Neural crest cell (in vitro differentiated cells): ENCODE measurements at regions not wholly inside any gene's neighbourhood (a gene's known extent, or its start where the extent isn't known, plus 50 kb on each side); places are given as distances from the start of the nearest gene placed in this dataset.

Experiments
- DNase-seq: peaks from one replicate; pipeline ENCODE4 v3.0.0; 2021; ENCODE audit warnings: low read depth, mixed read lengths, low spot score
- H3K27ac Mint-ChIP-seq: one replicate; pipeline ENCODE4 v1.8.0; 2021; ENCODE audit warnings: mild to moderate bottlenecking, mixed read lengths; ENCODE audit not compliant: unreplicated experiment
- H3K27me3 Mint-ChIP-seq: 2 replicates; pipeline ENCODE4 v1.8.0; 2021; ENCODE audit warnings: low read depth, mild to moderate bottlenecking, mixed read lengths
- H3K36me3 Mint-ChIP-seq: 2 replicates; pipeline ENCODE4 v1.8.0; 2021; ENCODE audit warnings: low read depth, mild to moderate bottlenecking, mixed read lengths
- H3K4me1 Mint-ChIP-seq: 2 replicates; pipeline ENCODE4 v1.8.0; 2021; ENCODE audit warnings: mixed read lengths
- H3K4me3 Mint-ChIP-seq: one replicate; pipeline ENCODE4 v1.8.0; 2021; ENCODE audit warnings: mild to moderate bottlenecking, mixed read lengths
- H3K9me3 Mint-ChIP-seq: 2 replicates; pipeline ENCODE4 v1.8.0; 2021; ENCODE audit warnings: mixed read lengths
- TF ChIP-seq, protein P1 (sequence below): fragments of 200-600 bp; sonication (generic); conservative IDR thresholded peaks from 2 replicates; pipeline ENCODE4 v1.5.0; 2021; ENCODE audit warnings: antibody characterized with exemption, mild to moderate bottlenecking

GRCh38 chr12:30188602-30189326, 405.0 kb upstream of the TMTC1 start:
- Mint-ChIP-seq H3K4me3 (no peak overlapping the region), H3K9me3 (no peaks in the 10 kb centered on the region), H3K36me3 (no peaks in the 10 kb centered on the region), H3K27ac (no peak overlapping the region), H3K4me1 (no peaks in the 10 kb centered on the region), H3K27me3 (no peaks in the 10 kb centered on the region)
- no peak for DNase-seq
- TF ChIP-seq, protein P1, sequence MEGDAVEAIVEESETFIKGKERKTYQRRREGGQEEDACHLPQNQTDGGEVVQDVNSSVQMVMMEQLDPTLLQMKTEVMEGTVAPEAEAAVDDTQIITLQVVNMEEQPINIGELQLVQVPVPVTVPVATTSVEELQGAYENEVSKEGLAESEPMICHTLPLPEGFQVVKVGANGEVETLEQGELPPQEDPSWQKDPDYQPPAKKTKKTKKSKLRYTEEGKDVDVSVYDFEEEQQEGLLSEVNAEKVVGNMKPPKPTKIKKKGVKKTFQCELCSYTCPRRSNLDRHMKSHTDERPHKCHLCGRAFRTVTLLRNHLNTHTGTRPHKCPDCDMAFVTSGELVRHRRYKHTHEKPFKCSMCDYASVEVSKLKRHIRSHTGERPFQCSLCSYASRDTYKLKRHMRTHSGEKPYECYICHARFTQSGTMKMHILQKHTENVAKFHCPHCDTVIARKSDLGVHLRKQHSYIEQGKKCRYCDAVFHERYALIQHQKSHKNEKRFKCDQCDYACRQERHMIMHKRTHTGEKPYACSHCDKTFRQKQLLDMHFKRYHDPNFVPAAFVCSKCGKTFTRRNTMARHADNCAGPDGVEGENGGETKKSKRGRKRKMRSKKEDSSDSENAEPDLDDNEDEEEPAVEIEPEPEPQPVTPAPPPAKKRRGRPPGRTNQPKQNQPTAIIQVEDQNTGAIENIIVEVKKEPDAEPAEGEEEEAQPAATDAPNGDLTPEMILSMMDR = no peak

GRCh38 chr12:30187426-30187825, 403.7 kb upstream of the TMTC1 start:
- H3K9me3 Mint-ChIP-seq = no peaks in the 10 kb centered on the region
- H3K4me3 Mint-ChIP-seq = no peak overlapping the region
- TF ChIP-seq, protein P1 = no peak
- no peaks in the 10 kb centered on the region for H3K27me3 Mint-ChIP-seq
- no peak overlapping the region for H3K27ac Mint-ChIP-seq
- DNase-seq = no peak
- no peaks in the 10 kb centered on the region for H3K36me3 Mint-ChIP-seq
- H3K4me1 Mint-ChIP-seq = no peaks in the 10 kb centered on the region

- no peaks in the 10 kb centered on the region for H3K36me3 Mint-ChIP-seq
- H3K27ac Mint-ChIP-seq = no peak overlapping the region
- H3K4me1 Mint-ChIP-seq = no peaks in the 10 kb centered on the region
- H3K4me3 Mint-ChIP-seq = no peak overlapping the region
- H3K9me3 Mint-ChIP-seq = no peaks in the 10 kb centered on the region
- DNase-seq = no peak
- TF ChIP-seq, protein P1 = no peak
- H3K27me3 Mint-ChIP-seq = no peaks in the 10 kb centered on the region
Measured at GRCh38 chr12:30181334-30181733, 397.6 kb upstream of the TMTC1 start.

GRCh38 chr12:30180602-30181001, 396.9 kb upstream of the TMTC1 start:
- Mint-ChIP-seq H3K4me1 (no peaks in the 10 kb centered on the region), H3K4me3 (no peak overlapping the region), H3K27me3 (no peaks in the 10 kb centered on the region), H3K9me3 (no peaks in the 10 kb centered on the region), H3K27ac (no peak overlapping the region), H3K36me3 (no peaks in the 10 kb centered on the region)
- TF ChIP-seq, protein P1 = no peak
- no peak for DNase-seq

- TF ChIP-seq, protein P1 = no peak
- no peaks in the 10 kb centered on the region for H3K27me3 Mint-ChIP-seq
- no peak overlapping the region for H3K4me3 Mint-ChIP-seq
- H3K4me1 Mint-ChIP-seq = no peaks in the 10 kb centered on the region
- H3K9me3 Mint-ChIP-seq = no peaks in the 10 kb centered on the region
- H3K27ac Mint-ChIP-seq = no peak overlapping the region
- H3K36me3 Mint-ChIP-seq = no peaks in the 10 kb centered on the region
- DNase-seq = no peak
Measured at GRCh38 chr12:30178916-30179315, 395.2 kb upstream of the TMTC1 start.
